ENCODE measurements at regions not wholly inside any gene's neighbourhood (a gene's known extent, or its start where the extent isn't known, plus 50 kb on each side); places are given as distances from the start of the nearest gene placed in this dataset.

GRCh38 chr15:81863162-81863561 lies 182.7 kb downstream of the MEX3B start:
- TF ChIP-seq SMC3 (IDR thresholded peaks at IDR 0.05; ENCODE audit: low read depth, low read length), result no peak
- TF ChIP-seq CTCF (IDR thresholded peaks at IDR 0.05), result no peak
